Small intestine (tissue), 7 donors: ENCODE measurements at regions not wholly inside any gene's neighbourhood (a gene's known extent, or its start where the extent isn't known, plus 50 kb on each side); places are given as distances from the start of the nearest gene placed in this dataset.

Experiments used
- DNase-seq, 2 donors: peaks; one replicate each; pipeline versions ENCODE4 v3.0.0 to v3.0.0-alpha.2; 2013
- FAIRE-seq: peaks from 2 replicates; lab custom pipeline; 2012; peaks lifted over from hg19 to GRCh38; lab: Jason Lieb, UNC
- H3K27ac ChIP-seq, 3 donors: one replicate each; pipeline ENCODE4 v1.5.1; 2013; ENCODE audit warnings: low read length in 2 of 3, mild to moderate bottlenecking in 2 of 3, control low read depth in 1 of 3, inconsistent platforms in 1 of 3, low read depth in 1 of 3, moderate library complexity in 1 of 3
- H3K27me3 ChIP-seq, 3 donors: one replicate each; pipeline ENCODE4 v1.6.1; 2013; ENCODE audit warnings: low read length in 3 of 3, inconsistent platforms in 1 of 3; ENCODE audit not compliant: control insufficient read depth in 3 of 3, insufficient read depth in 3 of 3
- H3K36me3 ChIP-seq, 3 donors: one replicate each; pipeline ENCODE4 v1.6.1; 2013; ENCODE audit warnings: low read length in 3 of 3, inconsistent platforms in 1 of 3, low read depth in 1 of 3, mild to moderate bottlenecking in 1 of 3, moderate library complexity in 1 of 3; ENCODE audit not compliant: control insufficient read depth in 3 of 3, insufficient read depth in 2 of 3
- H3K4me1 ChIP-seq, 3 donors: one replicate each; pipeline ENCODE4 v1.6.1; 2013; ENCODE audit warnings: low read length in 2 of 3, inconsistent platforms in 1 of 3, low read depth in 1 of 3, mild to moderate bottlenecking in 1 of 3, moderate library complexity in 1 of 3; ENCODE audit not compliant: control insufficient read depth in 3 of 3, insufficient read depth in 2 of 3
- H3K4me3 ChIP-seq, 3 donors: one replicate each; pipeline ENCODE4 v1.5.1; 2013; ENCODE audit warnings: low read length in 3 of 3, control low read depth in 1 of 3, inconsistent platforms in 1 of 3, low read depth in 1 of 3, mild to moderate bottlenecking in 1 of 3, moderate library complexity in 1 of 3
- H3K9me3 ChIP-seq, 2 donors: one replicate each; pipeline ENCODE4 v1.6.1; 2013; ENCODE audit warnings: low read depth in 1 of 2, low read length in 1 of 2; ENCODE audit not compliant: control insufficient read depth in 2 of 2, insufficient read depth in 1 of 2
- WGBS, 3 donors: extraction: QIAGEN DNeasy Blood & Tissue Kit; methylation state at CpG; one replicate each; pipeline ENCODE4 v1.1.7; 2013; 5-methylcytosine and 5-hydroxymethylcytosine counted together
- donor health status: healthy with polysubstance abuse.
- donor health status: control.
- donor health status: control.
- donor health status: Bipolar disorder and iron deficiency.
- donor health status: healthy.

GRCh38 chr14:38481952-38482678, 226.2 kb upstream of the CLEC14A start:
- FAIRE-seq, result no peak
- DNase-seq, result no peak
- Histone ChIP-seq H3K36me3 (no peaks in the 10 kb centered on the region), H3K27ac (no peak overlapping the region), H3K27me3 (no peaks in the 10 kb centered on the region), H3K4me3 (no peak overlapping the region), H3K9me3 (peaks cover 0 to 20% of the 10 kb centered on the region in 2 donors), H3K4me1 (no peaks in the 10 kb centered on the region)
- WGBS, 3 donors, result 48 to 54% (median 50%) methylated on average over 2 of the region's 2 CpGs

- Histone ChIP-seq H3K9me3 (no peaks in the 10 kb centered on the region), H3K27me3 (no peaks in the 10 kb centered on the region), H3K27ac (no peak overlapping the region), H3K4me3 (no peak overlapping the region), H3K36me3 (no peaks in the 10 kb centered on the region), H3K4me1 (no peaks in the 10 kb centered on the region)
- DNase-seq (no peak), FAIRE-seq (no peak)
- 68 to 81% (median 78%) methylated on average over 2 of the region's 2 CpGs for WGBS, 3 donors
These were observed 213.3 kb upstream of the CLEC14A start for GRCh38 chr14:38469156-38469555.

GRCh38 chr14:38442208-38442607, 186.3 kb upstream of the CLEC14A start:
- H3K9me3 ChIP-seq, result no peaks in the 10 kb centered on the region
- FAIRE-seq (no peak), DNase-seq (no peak)
- H3K27me3 ChIP-seq, result no peaks in the 10 kb centered on the region
- H3K27ac ChIP-seq, result no peak overlapping the region
- 47 to 63% (median 59%) methylated on average over 3 of the region's 3 CpGs for WGBS, 3 donors
- H3K36me3 ChIP-seq, result no peaks in the 10 kb centered on the region
- no peak overlapping the region for H3K4me3 ChIP-seq
- no peaks in the 10 kb centered on the region for H3K4me1 ChIP-seq

- H3K36me3 ChIP-seq, result no peaks in the 10 kb centered on the region
- no peak for FAIRE-seq
- H3K4me1 ChIP-seq, result no peaks in the 10 kb centered on the region
- 71 to 84% (median 83%) methylated on average over 2 of the region's 2 CpGs for WGBS, 3 donors
- H3K4me3 ChIP-seq, result no peak overlapping the region
- no peaks in the 10 kb centered on the region for H3K9me3 ChIP-seq
- DNase-seq, result no peak
- no peaks in the 10 kb centered on the region for H3K27me3 ChIP-seq
- no peak overlapping the region for H3K27ac ChIP-seq
These were observed 176.3 kb upstream of the CLEC14A start for GRCh38 chr14:38432186-38432585.

GRCh38 chr14:38431156-38431555, 175.3 kb upstream of the CLEC14A start:
- WGBS, 3 donors, result 66 to 81% (median 68%) methylated on average over 4 of the region's 4 CpGs
- H3K36me3 ChIP-seq, result no peaks in the 10 kb centered on the region
- H3K27me3 ChIP-seq, result no peaks in the 10 kb centered on the region
- no peaks in the 10 kb centered on the region for H3K4me1 ChIP-seq
- no peak overlapping the region for H3K27ac ChIP-seq
- no peak overlapping the region for H3K4me3 ChIP-seq
- no peaks in the 10 kb centered on the region for H3K9me3 ChIP-seq
- DNase-seq, result no peak
- FAIRE-seq, result no peak

GRCh38 chr14:38430522-38430921, 174.6 kb upstream of the CLEC14A start:
- 71 to 79% (median 71%) methylated on average over 2 of the region's 2 CpGs for WGBS, 3 donors
- FAIRE-seq, result no peak

GRCh38 chr14:38425324-38425976, 169.6 kb upstream of the CLEC14A start:
- peaks cover 0 to 6% of the 10 kb centered on the region in 2 donors for H3K9me3 ChIP-seq
- H3K36me3 ChIP-seq, result no peaks in the 10 kb centered on the region
- no peak for DNase-seq
- H3K4me3 ChIP-seq, result no peak overlapping the region
- no peaks in the 10 kb centered on the region for H3K4me1 ChIP-seq
- 85 to 90% (median 89%) methylated on average over 5 of the region's 5 CpGs for WGBS, 3 donors
- no peak overlapping the region for H3K27ac ChIP-seq
- no peak for FAIRE-seq
- no peaks in the 10 kb centered on the region for H3K27me3 ChIP-seq

More at GRCh38 chr14:38430522-38430921, 174.6 kb upstream of the CLEC14A start:
- H3K36me3 ChIP-seq, result no peaks in the 10 kb centered on the region
- no peak overlapping the region for H3K27ac ChIP-seq
- H3K27me3 ChIP-seq, result no peaks in the 10 kb centered on the region
- no peak for DNase-seq
- H3K9me3 ChIP-seq, result no peaks in the 10 kb centered on the region
- no peaks in the 10 kb centered on the region for H3K4me1 ChIP-seq
- H3K4me3 ChIP-seq, result no peak overlapping the region

- FAIRE-seq, result no peak
- no peaks in the 10 kb centered on the region for H3K4me1 ChIP-seq
These were observed 164.2 kb upstream of the CLEC14A start for GRCh38 chr14:38420048-38420447.

More at GRCh38 chr14:38420048-38420447, 164.2 kb upstream of the CLEC14A start:
- no peak for DNase-seq
- H3K4me3 ChIP-seq, result no peak overlapping the region
- no peaks in the 10 kb centered on the region for H3K27me3 ChIP-seq
- no peaks in the 10 kb centered on the region for H3K36me3 ChIP-seq
- H3K27ac ChIP-seq, result no peak overlapping the region
- peaks cover 0 to 3% of the 10 kb centered on the region in 2 donors for H3K9me3 ChIP-seq
